Tibial artery (tissue), 4 donors: ENCODE measurements at regions not wholly inside any gene's neighbourhood (a gene's known extent, or its start where the extent isn't known, plus 50 kb on each side); places are given as distances from the start of the nearest gene placed in this dataset.

Experiments used
- DNase-seq, 2 donors: peaks; one replicate each; pipeline ENCODE4 v3.0.0-alpha.2; 2019
- H3K27ac ChIP-seq, 2 donors: fragments of 200-600 bp; sonication (generic) in 1 of 2; 1 replicate in 1 of 2; 2 replicates in 1 of 2; pipeline ENCODE4 v1.5.1; 2018 to 2019; ENCODE audit warnings: mild to moderate bottlenecking in 1 of 2
- H3K27me3 ChIP-seq, 2 donors: fragments of 200-600 bp; sonication (generic) in 1 of 2; one replicate each; pipeline versions ENCODE4 v1.5.1 to v1.6.0; 2016 to 2019
- H3K36me3 ChIP-seq, 3 donors: fragments of 200-600 bp; sonication (generic) in 2 of 3; one replicate each; pipeline ENCODE4 v1.5.1; 2016 to 2019; ENCODE audit warnings: mild to moderate bottlenecking in 2 of 3
- H3K4me1 ChIP-seq, 4 donors: fragments of 200-600 bp; sonication (generic) in 2 of 4; 1 replicate in 3 of 4; 2 replicates in 1 of 4; pipeline ENCODE4 v1.5.1; 2016 to 2019
- H3K4me3 ChIP-seq, 2 donors: fragments of 200-600 bp; sonication (generic) in 1 of 2; 1 replicate in 1 of 2; 2 replicates in 1 of 2; pipeline ENCODE4 v1.5.1; 2018 to 2019; ENCODE audit warnings: mild to moderate bottlenecking in 2 of 2
- H3K9me3 ChIP-seq, 3 donors: fragments of 200-600 bp; sonication (generic) in 1 of 3; one replicate each; pipeline ENCODE4 v1.5.1; 2016 to 2019
- intact Hi-C: fragments of 100-400 bp; cut with DNase I; formaldehyde crosslinking; loops from one replicate; pipeline ENCODE4 v1.15.0; 2023; ENCODE audit warnings: low total_unique reads
- TF ChIP-seq, protein P1 (sequence below), 2 experiments: fragments of 200-600 bp in 1 of 2; fragments of 450-650 bp in 1 of 2; IDR thresholded peaks; one replicate each; pipeline ENCODE4 v1.5.1; 2017 to 2019; ENCODE audit warnings: antibody characterized with exemption in 2 of 2, mild to moderate bottlenecking in 1 of 2, moderate library complexity in 1 of 2

DNA sequence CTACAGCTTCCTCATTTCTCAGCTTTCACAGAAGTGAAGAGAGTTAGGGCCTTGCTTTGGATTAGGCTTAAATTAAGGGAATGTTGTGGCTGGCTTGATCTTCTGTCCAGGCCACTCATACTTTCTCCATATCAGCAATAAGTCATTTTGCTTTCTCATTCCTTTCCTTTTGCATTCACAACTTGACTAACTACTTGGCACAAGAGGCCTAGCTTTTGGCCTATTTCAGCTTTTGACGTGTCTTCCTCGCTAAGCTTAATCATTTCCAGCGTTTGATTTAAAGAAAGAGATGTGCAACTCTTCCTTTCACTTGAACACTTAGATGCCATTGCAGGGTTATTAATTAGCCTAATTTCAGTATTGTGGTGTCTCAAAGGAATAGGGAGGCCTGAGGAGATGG is 712.0 kb downstream of the INHBA start:
- TF ChIP-seq, protein P1, sequence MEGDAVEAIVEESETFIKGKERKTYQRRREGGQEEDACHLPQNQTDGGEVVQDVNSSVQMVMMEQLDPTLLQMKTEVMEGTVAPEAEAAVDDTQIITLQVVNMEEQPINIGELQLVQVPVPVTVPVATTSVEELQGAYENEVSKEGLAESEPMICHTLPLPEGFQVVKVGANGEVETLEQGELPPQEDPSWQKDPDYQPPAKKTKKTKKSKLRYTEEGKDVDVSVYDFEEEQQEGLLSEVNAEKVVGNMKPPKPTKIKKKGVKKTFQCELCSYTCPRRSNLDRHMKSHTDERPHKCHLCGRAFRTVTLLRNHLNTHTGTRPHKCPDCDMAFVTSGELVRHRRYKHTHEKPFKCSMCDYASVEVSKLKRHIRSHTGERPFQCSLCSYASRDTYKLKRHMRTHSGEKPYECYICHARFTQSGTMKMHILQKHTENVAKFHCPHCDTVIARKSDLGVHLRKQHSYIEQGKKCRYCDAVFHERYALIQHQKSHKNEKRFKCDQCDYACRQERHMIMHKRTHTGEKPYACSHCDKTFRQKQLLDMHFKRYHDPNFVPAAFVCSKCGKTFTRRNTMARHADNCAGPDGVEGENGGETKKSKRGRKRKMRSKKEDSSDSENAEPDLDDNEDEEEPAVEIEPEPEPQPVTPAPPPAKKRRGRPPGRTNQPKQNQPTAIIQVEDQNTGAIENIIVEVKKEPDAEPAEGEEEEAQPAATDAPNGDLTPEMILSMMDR (IDR thresholded peaks at IDR 0.05), result no peak
- DNase-seq, result no peak
- H3K27me3 ChIP-seq, result no peaks in the 10 kb centered on the region
- H3K4me3 ChIP-seq, result no peak overlapping the region
- H3K4me1 ChIP-seq, result peaks cover 0 to 15% (median 2%) of the 10 kb centered on the region in 4 donors
- no peaks in the 10 kb centered on the region for H3K36me3 ChIP-seq
- peak overlapping the region in 1 of 2 donors; percentile 16 for H3K27ac ChIP-seq
- no peaks in the 10 kb centered on the region for H3K9me3 ChIP-seq
- intact Hi-C loops, result no loop called here

DNA sequence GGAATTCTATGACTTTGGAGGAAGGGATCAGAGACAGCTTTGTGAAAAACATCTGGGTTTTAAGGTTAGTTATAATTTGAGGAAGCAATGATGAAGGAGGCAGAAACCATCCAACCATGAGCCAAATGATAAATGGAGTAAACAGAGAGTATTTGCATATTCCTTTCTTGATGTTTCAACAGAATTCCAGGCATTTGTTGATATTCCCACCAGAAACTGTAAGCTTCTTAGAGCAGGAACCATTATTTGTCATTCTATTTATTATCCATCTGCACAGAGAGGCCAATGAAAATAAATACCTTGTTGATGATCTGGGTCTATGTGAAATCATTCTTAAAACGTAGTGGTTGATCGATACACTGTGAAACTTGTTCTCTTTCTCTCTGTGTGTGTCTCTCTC is 715.3 kb downstream of the INHBA start:
- H3K4me1 ChIP-seq, result peaks cover 0 to 18% (median 0%) of the 10 kb centered on the region in 4 donors
- no peak overlapping the region for H3K4me3 ChIP-seq
- no peaks in the 10 kb centered on the region for H3K9me3 ChIP-seq
- intact Hi-C loops, result no loop called here
- no peak overlapping the region for H3K27ac ChIP-seq
- no peaks in the 10 kb centered on the region for H3K27me3 ChIP-seq
- H3K36me3 ChIP-seq, result no peaks in the 10 kb centered on the region
- TF ChIP-seq, protein P1 (IDR thresholded peaks at IDR 0.05), result no peak
- no peak for DNase-seq

- TF ChIP-seq, protein P1 (IDR thresholded peaks at IDR 0.05), result no peak
- intact Hi-C loops, result no loop called here
Observed at GRCh38 chr7:40986351-40986873, 716.5 kb downstream of the INHBA start.

GRCh38 chr7:40983111-40983510 is 719.8 kb downstream of the INHBA start:
- Histone ChIP-seq H3K27ac (no peak overlapping the region), H3K4me3 (no peak overlapping the region), H3K9me3 (no peaks in the 10 kb centered on the region), H3K4me1 (peaks cover 0 to 12% (median 0%) of the 10 kb centered on the region in 4 donors), H3K27me3 (no peaks in the 10 kb centered on the region), H3K36me3 (no peaks in the 10 kb centered on the region)
- DNase-seq, result no peak
- intact Hi-C loops, result no loop called here
- TF ChIP-seq, protein P1 (IDR thresholded peaks at IDR 0.05), result no peak

More at GRCh38 chr7:40986351-40986873, 716.5 kb downstream of the INHBA start:
- DNase-seq, result no peak
- Histone ChIP-seq H3K27ac (no peak overlapping the region), H3K36me3 (no peaks in the 10 kb centered on the region), H3K9me3 (no peaks in the 10 kb centered on the region), H3K27me3 (no peaks in the 10 kb centered on the region), H3K4me1 (peaks cover 0 to 18% (median 0%) of the 10 kb centered on the region in 4 donors), H3K4me3 (no peak overlapping the region)

DNA sequence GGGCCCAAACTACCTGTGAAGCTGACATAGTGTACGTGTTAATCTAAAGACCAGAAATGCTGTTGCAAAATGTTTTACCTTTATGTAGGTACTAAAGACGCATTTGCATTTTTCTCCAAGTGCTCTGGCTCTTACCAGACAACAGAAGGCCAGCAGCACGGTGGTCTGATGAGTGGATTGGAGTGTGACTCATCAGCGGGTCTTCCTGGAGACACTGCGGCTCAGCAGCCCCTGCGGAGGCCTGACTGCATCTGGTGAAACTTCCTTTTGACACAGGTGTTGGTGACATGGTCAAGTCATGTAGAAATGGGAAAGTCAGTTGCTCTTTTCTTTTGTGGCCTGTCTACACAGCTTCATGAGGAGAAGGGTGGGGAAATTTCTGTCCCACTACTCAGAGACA is 723.6 kb downstream of the INHBA start:
- intact Hi-C loops, result no loop called here
- Histone ChIP-seq H3K27me3 (no peaks in the 10 kb centered on the region), H3K36me3 (no peaks in the 10 kb centered on the region), H3K4me3 (no peak overlapping the region), H3K27ac (no peak overlapping the region), H3K4me1 (no peaks in the 10 kb centered on the region), H3K9me3 (no peaks in the 10 kb centered on the region)
- TF ChIP-seq, protein P1 (IDR thresholded peaks at IDR 0.05), result no peak
- DNase-seq, result no peak

DNA sequence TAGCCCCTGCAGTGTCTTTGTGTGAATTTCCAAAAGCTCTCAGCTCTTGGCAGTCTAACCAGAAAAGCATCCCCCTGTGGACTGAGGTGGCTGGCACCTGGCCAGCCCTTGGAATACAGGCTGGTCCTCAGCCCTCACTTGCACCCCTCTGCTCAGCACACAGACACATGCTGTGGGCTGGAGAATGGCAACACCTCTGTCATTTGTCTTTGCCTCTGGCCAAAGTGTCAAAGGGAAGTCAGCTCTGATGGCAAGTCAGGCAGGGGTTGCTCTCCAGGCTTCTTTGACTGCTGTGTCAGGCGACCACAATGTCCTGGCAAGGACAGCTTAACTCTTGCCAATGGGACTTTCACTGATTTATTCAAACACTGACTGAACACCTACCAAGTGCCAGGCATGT is 724.8 kb downstream of the INHBA start:
- DNase-seq, result no peak
- TF ChIP-seq, protein P1 (IDR thresholded peaks at IDR 0.05), result no peak
- Histone ChIP-seq H3K27me3 (no peaks in the 10 kb centered on the region), H3K36me3 (no peaks in the 10 kb centered on the region), H3K9me3 (no peaks in the 10 kb centered on the region), H3K27ac (no peak overlapping the region), H3K4me1 (no peaks in the 10 kb centered on the region), H3K4me3 (no peak overlapping the region)
- intact Hi-C loops, result no loop called here
